HG03066 (cell line): ENCODE measurements at regions not wholly inside any gene's neighbourhood (a gene's known extent, or its start where the extent isn't known, plus 50 kb on each side); places are given as distances from the start of the nearest gene placed in this dataset.
A peak's percentile ranks its signal among the peaks of the same experiment; 100 is the strongest.

Experiments used
- ATAC-seq: cut with Tn5 transposase; IDR thresholded peaks from one replicate; pipeline ENCODE4 v1.9.1; 2021; ENCODE audit warnings: low read depth; ENCODE audit not compliant: unreplicated experiment

DNA sequence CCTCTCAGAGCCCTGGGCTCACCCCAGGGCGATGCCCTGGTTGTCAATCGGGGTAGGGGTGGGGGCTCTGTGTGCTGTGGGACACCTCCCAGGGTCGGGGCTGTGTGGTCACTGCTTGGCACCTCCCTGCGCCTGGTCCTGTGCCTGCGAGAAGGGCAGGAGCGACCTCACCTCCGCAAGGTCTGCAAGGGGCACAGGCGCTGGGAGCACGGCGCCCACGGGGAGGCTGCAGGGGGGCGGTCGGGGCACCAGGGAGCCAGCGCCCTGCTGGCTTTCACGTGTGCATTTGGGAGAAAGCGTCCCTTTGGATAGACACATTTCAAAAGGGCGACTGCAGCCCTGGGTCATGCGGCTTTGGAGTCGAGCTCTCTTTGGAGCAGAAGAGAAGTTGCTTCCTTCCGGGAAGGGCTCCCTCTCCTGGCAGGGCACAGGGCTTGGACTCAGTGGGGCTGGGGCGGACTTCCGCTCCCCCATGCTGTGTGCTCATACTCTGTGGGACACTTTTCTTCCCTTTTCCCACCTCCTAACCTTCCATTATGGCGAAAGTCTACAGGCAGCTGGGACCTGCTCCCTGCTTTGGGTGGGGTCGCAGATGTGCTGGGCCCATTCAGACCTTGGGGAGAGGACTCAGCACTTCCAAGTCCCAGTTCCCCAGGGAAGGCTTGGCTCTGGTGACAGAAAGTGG lies 52.9 kb upstream of the SLC28A3 start:
- no peak for ATAC-seq

DNA sequence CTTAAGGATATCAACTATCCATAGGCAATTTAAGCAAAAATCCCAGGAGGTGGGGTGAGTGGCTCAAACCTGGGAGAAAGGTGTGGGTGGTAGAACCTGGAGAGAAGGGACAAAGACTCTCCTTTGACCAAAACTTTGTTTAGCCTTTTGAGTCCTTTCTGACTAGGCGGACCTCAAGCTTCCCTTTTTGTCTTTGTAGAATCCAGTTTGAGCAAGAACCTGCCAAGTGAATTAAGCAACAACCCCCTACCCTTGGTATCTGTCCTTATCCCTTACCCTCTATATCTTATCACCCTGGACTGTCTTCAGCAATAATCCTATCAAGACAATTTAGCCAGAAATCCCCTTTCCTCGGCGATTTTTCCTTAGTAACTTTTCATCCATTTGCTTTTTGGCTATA lies 53.5 kb upstream of the SLC28A3 start:
- no peak for ATAC-seq

DNA sequence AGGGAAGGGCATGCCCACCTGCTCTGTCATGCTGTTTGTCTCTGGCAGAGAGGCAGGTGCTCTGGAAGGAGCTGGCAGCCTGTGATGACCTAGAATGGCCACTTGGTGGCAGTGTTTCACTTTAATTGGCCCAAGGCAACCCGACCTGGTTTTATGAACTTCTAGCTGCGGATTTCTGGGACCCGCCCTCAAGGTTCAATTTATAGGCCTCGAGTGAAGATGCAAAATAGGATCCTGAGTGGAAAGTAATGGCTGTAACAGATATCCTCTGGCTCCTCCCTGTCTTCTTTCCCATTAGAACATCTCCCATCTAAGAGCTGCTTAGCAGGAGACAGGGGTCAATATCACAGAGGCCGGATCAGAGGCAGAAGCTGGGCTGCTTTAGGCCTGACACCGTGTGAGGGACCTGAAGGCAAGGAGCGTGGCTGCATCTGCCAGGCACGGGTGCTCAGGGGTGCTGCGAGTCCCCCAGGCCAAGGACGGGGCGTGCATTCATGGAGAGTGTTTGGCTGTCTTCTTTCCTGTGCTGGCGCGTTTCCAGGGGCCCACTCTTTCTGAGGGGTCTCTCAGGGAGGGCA lies 56.7 kb upstream of the SLC28A3 start:
- peak; percentile 84 for ATAC-seq

DNA sequence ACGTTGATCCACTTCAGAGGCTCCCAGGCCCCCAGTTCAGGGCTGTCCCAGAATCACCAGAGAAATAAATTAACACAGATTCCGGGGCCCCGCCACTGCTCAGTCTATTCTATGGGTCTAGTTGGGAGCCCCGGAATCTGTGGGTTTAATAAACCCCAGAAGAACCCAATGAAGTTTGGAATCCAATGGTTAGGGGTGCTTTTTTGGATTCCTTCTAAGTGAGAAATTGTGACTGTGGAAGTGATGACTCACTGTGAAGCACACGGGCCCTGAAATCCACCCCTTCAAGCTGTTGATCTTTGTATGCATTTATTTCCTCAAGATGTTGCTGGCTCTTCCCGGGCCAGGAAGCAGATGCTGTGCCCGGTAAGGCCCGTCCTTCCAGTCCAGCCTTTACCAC lies 57.3 kb upstream of the SLC28A3 start:
- ATAC-seq, result no peak

DNA sequence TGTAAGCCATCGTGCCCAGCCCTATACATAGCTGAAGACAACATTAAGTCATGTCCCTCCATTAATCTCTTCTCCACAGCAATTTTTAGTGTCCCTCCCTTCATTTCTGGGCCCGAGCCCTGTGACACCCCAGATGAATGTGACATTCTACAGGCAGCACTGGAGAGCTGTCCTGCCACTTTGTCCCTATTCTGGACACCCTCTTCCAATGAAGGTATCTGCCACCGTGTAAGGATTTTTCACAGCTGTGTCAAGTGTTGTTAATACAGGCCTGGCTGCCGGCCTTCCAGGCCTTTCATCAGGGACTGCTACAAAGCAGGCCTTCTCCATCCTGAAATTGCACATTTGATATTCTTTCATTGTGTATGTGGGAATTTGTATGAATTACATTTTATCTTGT lies 62.0 kb upstream of the SLC28A3 start:
- ATAC-seq, result no peak

DNA sequence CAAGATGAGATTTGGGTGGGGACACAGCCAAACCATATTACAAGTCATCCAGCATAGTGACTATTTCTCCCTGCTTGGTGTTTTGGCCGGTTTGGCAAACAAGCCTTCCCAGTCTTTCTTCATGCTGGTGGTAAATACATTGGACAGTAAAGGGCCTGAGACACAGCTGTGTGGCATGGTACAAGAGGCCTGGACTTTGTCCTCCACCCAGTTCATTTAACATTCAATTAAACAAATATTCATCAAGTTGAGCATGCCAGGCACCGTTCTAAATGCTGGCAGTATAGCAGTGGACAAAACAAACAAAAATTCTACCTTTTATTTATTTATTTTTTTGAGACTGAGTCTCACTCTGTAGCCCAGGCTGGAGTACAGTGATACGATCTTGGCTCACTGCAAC lies 62.7 kb upstream of the SLC28A3 start:
- no peak for ATAC-seq

DNA sequence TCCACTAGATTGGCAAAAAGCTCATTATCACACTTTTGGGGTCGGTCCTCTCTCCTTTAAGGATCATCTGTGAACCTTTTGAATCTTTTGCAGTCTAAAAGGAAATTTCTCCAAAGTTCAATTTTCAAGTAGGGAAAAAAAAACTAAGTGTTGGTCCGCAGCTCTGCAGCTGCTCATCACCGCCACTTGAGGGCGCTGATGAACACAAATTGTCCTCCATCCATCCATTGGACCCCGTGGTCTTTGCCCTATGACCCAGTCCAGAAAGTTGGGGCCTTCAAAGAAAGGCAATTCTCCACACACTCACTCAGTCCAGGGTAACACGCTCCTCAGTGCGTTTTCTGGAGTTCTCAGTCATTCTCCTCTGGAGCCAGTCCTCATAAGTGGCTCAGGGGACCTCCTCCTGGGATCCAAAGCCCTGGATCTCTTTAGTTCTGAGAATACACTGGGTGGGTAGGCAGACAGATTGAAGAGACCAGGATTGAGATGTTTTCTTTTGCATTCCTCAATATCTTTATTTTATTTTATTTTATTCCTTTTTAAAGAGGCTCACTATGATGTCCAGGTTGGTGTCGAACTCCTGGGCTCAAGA lies 63.6 kb upstream of the SLC28A3 start:
- ATAC-seq, result no peak

DNA sequence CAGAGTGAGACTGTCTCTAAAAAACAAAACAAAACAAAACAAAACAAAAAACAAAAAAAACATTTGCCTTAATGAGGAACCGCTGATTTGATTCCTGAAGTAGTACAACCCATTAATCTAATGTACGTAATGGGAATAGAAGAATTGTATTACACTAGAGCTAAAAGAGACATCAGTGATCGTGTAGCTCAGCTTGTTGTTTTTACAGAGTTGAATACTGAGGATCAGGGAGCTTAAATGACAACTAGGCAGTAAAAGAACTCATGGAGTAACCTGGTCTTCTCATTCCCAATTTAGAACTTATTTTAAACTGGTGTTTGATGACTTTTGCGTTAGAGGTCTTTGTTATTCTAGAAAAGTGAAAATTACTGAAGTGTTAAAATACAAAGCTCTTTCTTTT lies 65.1 kb upstream of the SLC28A3 start:
- ATAC-seq, result no peak

DNA sequence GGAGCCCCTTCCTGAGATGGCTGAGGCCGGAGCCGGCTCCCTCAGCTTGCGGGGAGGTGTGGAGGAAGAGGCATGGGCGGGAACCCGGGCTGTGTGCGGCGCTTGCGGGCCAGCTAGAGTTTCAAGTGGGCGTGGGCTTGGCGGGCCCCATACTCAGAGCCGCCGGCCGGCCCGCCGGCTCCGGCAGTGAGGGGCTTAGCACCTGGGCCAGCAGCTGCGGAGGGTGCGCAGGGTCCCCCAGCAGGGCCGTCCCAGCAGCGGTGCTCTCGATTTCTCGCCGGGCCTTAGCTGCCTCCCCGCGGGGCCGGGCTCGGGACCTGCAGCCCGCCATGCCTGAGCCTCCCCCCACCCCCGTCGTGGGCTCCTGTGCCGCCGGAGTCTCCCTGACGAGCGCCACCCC lies 67.9 kb upstream of the SLC28A3 start:
- no peak for ATAC-seq

DNA sequence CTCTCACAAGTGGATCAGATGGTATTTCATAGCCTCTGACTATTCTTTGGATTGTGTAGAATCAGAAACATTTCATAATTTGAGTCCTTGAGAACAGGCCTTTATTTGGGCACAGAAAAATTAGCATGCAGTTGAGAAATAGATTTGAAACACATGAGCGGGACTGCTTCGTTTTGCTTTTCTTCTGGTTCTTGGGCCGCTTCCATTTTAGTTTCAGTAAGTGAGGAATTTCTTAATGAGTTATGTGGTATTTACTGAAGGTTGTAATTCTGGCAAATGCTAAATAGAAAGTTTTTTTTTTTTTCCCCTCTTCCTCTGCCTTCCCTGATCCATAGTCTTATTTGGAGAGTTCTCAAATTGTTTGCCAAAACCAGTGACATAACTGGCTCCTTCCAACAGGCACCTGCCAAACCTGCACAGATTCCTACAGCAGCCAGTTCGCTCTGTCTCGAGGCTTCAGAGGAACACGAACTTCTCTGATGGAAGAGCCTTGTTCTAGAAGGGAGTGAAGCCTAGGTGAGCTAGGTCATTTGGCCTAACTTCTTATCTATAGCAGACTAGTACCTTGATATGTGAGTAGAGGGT lies 71.2 kb upstream of the SLC28A3 start:
- ATAC-seq, result no peak

DNA sequence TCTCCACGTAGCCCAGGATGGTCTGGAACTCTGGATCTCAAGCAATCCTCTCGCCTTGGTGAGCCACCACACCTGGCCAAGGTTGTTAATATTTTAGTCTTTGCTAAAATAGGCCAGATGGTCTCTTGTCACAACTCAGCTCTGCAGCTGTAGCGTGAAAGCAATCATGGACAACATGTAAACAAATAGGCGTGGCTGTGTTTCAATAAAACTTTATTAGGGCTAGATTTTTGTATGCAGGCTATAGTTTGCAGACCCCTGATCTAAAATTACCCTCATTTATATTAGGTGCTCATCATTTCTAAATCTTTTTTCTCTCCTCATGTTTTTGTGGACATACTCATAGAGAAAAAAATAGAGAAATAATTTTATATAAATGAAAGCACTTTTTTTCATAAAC lies 72.1 kb upstream of the SLC28A3 start:
- no peak for ATAC-seq

DNA sequence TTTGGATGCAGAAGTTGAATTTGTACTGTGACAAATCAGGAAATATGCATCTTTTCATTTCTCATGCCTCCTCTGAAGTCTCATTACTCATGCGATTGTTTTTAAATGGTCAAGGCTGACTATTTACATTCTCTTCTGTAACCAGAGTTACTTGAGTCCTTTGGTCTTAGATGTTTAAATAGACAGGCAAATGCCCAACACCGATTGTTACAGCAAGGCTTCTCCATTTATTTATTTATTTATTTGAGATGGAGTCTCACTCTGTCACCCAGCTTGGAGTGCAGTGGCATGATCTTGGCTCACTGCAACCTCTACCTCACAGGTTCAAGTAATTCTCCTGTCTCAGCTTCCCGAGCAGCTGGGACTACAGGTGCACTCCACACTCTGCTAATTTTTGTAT lies 72.7 kb upstream of the SLC28A3 start:
- no peak for ATAC-seq

DNA sequence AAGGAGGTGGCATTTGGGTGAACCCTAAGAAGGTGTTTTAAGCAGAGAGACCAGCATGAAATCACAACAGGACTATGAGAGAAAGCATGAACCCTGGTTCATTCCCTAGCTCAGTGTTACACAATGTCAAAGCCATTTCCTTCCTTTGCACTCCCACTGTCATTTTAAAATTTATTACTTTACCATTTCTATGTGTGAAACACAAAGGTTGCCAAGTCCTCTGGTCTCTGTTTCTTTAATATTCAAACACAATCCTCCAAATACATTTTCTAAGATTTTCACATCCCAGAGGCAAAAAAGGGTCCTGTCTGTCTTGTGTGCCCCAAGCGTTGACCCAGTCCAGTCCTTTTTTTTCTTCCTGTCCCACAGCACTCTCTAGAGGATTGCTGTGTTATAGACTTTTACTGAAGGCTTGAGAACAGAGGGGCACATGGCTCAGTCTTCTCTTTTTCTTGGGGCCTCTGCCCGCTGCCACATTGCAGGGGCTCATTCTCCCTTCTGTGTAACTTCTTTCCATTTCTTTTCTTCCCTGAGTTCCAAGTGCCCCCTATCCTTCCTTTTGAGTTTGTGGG lies 78.6 kb upstream of the SLC28A3 start:
- ATAC-seq, result no peak

DNA sequence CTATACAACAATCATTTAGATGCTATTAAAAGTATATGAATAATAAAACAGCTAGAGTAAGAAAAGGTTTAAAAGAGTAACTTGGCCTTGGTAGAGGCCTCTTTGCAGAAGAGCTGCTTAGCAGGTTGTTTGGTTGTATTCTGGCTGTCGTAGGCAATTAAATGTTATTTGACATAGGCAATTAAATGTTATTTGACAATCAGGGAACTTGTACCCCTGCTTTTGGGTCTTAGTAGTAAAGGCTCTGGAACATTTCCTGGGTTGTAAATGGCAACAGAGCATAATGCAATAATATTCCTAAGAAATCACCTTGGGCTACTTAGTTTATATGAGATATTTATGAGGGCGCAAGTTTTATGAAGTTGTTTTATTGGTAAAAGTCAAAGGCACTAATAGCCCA lies 84.4 kb upstream of the SLC28A3 start:
- no peak for ATAC-seq

DNA sequence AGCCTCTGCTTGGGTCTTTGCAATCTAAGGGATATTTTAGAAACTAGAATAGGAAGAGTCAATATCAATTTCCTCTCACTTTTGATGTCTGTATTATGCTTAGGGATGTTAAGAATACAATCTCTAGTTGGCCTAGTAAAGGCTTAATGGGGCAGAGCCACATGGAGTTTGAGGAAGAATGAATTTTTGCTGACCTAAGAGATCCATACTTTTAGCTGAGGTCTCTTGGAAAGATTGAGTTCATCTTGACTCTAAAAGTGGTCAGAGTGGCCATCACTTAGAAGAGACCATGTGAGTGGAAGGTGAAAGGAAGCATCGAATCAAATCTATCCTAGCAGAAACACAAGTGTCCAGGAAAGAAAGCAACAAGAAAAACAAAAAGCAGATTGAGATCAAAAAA lies 92.2 kb upstream of the SLC28A3 start:
- ATAC-seq, result no peak

DNA sequence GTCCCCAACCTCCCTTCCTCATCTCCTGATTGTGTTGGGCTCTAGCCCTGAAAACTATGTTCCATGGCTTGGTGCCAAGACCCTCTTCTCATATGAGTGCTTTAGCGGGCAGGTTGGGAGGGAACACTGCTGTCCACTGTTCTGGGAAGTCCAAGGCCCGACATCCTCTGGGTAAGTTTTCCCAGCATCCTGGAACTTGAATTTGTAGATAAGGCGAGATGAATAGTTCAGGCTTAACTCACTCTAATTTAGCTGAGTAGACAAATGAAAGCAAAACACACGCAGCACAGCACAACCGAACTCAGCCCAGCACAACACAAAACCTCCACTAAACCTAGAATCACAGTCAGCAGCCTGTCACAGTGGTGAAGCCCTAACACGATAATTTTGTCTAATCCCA lies 95.3 kb upstream of the SLC28A3 start:
- no peak for ATAC-seq

DNA sequence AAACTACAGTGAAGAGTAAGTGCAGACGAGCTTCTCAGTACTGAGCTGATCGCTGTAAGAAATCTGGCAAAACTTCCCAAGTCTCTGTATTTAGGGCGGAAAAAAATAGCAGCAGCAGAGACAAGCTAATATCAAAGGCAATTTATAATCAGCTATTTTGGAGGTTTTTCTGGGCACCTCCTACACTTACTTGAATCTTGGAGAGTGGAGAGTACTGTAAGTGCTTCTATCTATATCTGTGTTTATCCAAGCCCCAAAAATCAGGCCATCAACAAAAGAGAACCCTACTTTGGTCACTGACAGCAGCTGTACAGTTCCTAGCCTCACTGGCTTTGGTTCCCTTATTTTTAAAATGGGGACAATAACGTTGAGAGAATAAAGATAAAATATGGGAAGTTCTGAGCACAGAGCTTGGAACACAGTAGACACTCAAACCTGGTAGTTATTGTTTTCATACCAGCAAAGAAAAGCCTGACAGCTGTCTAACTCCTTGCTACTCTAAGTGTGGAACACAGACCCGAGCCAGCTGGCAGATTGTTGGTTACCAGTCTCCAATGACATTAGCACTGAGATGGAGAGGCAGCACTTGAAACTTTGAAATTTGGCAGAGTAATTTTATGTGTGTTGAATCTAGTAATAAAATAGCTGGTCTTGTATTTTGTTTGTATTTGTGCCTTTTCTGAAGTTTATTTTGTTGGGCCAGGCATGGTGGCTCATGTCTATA lies 96.0 kb upstream of the SLC28A3 start:
- ATAC-seq, result no peak

DNA sequence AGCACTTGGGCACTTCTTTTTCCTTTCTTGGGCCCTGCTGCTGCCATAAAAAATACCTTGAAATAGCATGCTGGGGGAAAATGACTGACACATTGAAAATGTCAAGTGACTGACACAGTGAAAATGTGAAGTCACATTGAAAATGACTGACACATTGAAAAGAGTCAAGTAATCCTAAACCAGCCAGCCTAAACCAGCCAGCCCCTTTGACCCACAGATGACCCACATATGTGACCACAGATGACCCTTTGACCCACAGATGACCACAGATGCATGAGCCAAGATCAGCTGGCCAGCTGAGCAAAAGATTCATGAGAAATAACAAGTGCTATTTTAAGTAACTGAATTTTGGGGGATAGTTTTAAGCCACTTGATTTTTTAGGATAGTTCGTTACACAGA lies 97.8 kb upstream of the SLC28A3 start:
- ATAC-seq, result no peak

DNA sequence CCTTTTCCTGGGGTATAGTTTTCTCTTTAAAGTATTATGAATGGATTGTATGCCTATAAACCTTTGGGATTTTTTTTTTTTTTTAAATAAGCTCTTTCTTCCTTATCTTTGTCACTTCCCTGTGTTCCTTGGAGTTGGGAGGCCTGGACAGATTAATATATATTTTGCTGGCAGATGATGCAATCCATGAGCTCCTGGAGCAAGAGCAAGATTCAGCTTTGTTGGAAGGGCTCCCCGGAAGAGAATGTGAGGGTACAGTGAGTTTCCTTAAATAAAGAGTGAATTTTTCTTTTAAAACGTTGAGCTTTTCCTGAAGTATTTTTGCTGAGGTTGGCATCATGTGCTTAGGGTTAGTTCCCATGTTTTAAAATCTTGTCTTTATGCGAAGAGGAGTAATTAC lies 98.7 kb upstream of the SLC28A3 start:
- no peak for ATAC-seq

DNA sequence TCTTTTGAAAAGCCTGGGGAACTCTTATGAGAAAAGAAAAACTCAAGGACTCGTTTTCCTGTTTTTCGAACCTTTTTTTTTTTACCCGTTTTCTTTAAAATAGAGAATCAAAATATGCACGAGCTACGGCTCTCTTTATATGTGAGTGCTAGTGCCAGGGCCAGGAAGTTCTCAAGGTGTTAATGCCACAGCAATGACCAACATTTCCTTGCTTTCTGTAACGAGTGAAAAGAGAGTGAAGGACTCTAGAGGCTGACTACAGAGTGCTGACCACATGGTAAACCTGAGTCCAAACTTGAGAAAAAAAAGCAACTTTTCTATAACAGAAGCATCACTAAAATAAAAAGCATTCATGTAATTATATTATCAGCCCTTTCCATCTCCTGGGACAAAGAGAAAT lies 102.2 kb upstream of the SLC28A3 start:
- ATAC-seq, result no peak

DNA sequence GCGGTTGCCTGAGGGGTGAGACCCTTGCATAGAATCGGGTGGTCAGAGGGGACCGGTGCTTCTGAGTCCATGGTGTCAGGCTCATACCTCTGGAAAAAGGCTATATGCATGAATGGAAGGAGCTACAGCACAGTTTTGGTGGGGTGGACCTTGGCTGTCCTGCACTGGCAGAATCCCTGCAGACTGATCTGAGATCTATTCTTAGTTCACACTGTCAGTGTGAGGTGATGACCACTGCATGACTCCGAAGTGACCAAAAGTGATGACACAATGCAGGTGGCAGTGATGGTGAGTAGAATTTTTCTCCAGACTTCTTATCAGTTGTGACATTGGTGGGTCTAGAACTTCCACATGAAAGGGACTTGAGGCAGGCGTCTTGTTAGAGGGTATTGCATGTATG lies 105.2 kb upstream of the SLC28A3 start:
- no peak for ATAC-seq
